ENCODE measurements at regions not wholly inside any gene's neighbourhood (a gene's known extent, or its start where the extent isn't known, plus 50 kb on each side); places are given as distances from the start of the nearest gene placed in this dataset.

DNA sequence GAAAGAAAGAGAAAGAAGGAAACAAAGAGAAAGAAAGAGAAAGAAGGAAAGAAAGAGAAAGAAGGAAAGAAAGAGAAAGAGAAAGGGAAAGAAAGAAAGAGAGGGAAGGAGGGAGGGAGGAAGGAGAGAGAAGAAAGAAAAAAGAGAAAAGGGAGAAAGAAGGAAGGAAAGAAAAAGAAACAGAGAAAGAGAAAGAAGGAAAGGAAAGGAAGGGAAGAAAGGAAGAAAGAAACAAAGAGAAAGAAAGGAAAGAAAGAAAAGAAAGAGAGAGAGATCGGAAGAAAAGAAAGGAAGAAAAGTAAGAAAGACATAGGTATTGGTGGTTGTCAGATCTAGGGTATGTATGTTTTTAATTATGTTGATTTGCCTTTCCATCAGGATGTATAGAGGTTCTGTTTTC lies 342.3 kb downstream of the FOXG1 start:
- ChIA-PET CTCF (no interaction called here), POLR2A (no interaction called here)
- no peak for TF ChIP-seq CTCF (IDR thresholded peaks at IDR 0.05; ENCODE audit: control extremely low read depth, extremely low read depth, low read depth, missing control alignments)

DNA sequence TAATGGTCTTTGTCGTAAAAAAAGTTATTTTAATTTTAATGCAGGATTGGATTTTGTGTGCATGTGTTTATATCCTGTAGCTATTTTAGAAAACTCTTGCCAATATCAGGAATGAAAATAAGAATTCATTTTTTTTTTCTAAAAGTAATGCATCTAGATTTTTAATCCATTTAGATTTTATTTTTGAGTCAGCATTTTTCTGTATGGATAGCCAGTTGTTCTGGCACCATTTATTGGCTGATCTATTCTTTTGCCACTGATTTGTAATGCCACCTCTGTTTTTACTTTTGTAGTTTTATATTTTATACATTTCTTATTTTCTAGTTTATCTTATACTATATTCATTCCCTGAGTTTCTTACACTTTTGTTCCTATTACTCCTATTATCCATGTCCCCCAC lies 343.0 kb downstream of the FOXG1 start:
- TF ChIP-seq CTCF (IDR thresholded peaks at IDR 0.05; ENCODE audit: control extremely low read depth, extremely low read depth, low read depth, missing control alignments): no peak
- POLR2A ChIA-PET: no interaction called here

More for the DNA sequence above, 342.3 kb downstream of the FOXG1 start:
- no peak for DNase-seq (ENCODE audit: extremely low spot score)

DNA sequence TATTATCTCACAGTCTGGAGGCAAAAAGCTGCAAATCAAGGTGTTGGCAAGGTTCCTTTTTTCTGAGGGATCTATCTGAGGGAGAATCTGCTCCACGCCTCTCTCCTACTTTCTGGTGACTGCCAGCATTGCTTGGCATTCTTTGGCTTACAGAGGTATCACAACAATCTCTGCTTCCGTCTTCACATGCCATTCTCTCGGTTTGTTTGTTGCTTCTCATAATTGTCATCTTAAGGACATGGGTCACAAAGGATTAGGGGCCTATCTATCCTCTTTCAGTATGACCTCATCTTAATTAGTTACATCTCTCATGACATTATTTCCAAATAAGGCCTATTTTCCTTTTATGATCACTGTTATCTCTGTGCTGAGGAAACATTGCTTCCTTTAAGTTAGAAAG lies 345.0 kb downstream of the FOXG1 start:
- ChIA-PET POLR2A (no interaction called here), CTCF (no interaction called here)
- no peak for TF ChIP-seq CTCF (IDR thresholded peaks at IDR 0.05; ENCODE audit: control extremely low read depth, extremely low read depth, low read depth, missing control alignments)
- no peak for DNase-seq (ENCODE audit: extremely low spot score)

More for the DNA sequence above, 343.0 kb downstream of the FOXG1 start:
- no peak for DNase-seq (ENCODE audit: extremely low spot score)
- CTCF ChIA-PET: no interaction called here

DNA sequence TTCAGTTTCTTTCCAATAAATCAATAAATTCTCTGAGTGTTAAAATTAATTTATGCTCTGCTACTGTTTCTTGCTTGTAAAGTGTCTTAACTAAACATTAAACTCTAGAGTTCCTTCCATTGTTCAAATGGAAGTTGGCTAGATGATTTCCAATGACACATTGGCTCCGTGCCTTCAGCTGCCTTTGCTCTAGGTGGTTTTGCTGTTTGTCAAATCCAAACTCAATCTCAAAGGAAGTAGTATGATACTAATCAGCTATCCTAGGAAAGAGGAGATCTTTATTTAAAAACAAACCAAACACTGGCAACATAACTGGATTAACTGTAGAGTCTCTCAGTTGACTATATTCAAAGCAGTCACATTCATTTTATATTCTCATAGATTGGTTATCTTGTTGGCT lies 356.4 kb downstream of the FOXG1 start:
- DNase-seq (ENCODE audit: extremely low spot score): no peak
- ChIA-PET POLR2A (no interaction called here), CTCF (no interaction called here)
- no peak for TF ChIP-seq CTCF (IDR thresholded peaks at IDR 0.05; ENCODE audit: control extremely low read depth, extremely low read depth, low read depth, missing control alignments)

GRCh38 chr14:29126361-29126760 lies 359.8 kb downstream of the FOXG1 start:
- POLR2A ChIA-PET: no interaction called here
- no peak for DNase-seq (ENCODE audit: extremely low spot score)
- CTCF ChIA-PET: no interaction called here
- no peak for TF ChIP-seq CTCF (IDR thresholded peaks at IDR 0.05; ENCODE audit: control extremely low read depth, extremely low read depth, low read depth, missing control alignments)

GRCh38 chr14:29126865-29127264 lies 360.3 kb downstream of the FOXG1 start:
- ChIA-PET POLR2A (no interaction called here), CTCF (no interaction called here)
- no peak for TF ChIP-seq CTCF (IDR thresholded peaks at IDR 0.05; ENCODE audit: control extremely low read depth, extremely low read depth, low read depth, missing control alignments)

DNA sequence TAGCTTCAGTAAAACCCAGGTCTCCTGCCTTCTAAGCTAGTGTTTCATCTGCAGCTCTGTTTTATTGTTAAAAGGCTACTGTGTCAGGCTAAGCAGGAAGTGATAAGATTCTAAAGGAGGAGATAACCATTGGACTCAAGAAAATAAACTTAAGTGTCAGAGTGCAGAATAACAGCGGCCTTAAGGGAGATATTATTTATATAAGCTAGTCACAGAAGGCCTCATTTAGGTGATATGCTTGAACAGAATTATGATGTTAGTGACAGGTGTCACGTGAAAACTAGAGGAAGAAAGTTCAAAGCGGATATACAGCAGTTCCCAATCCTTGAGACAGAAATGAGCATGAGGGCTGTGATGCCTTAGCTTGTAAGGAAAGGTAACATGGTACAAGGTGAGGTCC lies 373.4 kb downstream of the FOXG1 start:
- CTCF ChIA-PET: interaction anchor here (1.1 kb wide), 2 partner anchors 18 to 23 kb away, joined by 3 read pairs; no protein-coding TSS in a partner anchor
- TF ChIP-seq CTCF (IDR thresholded peaks at IDR 0.05; ENCODE audit: control extremely low read depth, extremely low read depth, low read depth, missing control alignments): no peak

More at GRCh38 chr14:29126865-29127264, 360.3 kb downstream of the FOXG1 start:
- DNase-seq (ENCODE audit: extremely low spot score): no peak

More for the DNA sequence above, 373.4 kb downstream of the FOXG1 start:
- DNase-seq (ENCODE audit: extremely low spot score): no peak
- POLR2A ChIA-PET: no interaction called here

Data from GM10248 (cell line).